Fibroblast of lung (primary cell): ENCODE measurements at regions not wholly inside any gene's neighbourhood (a gene's known extent, or its start where the extent isn't known, plus 50 kb on each side); places are given as distances from the start of the nearest gene placed in this dataset.

Experiments
- DNase-seq, 2 donors: peaks; one replicate each; pipeline versions ENCODE4 v3.0.0 to v3.0.0-alpha.2; 2010; ENCODE audit warnings: low read depth in 2 of 2
- H2AFZ ChIP-seq: 2 replicates; pipeline ENCODE4 v1.5.1; 2012; ENCODE audit warnings: low read length, control low read depth, inconsistent platforms
- H3K27ac ChIP-seq: 2 replicates; pipeline ENCODE4 v1.5.1; 2011; ENCODE audit warnings: low read length, control low read depth; ENCODE audit not compliant: insufficient read depth
- H3K27me3 ChIP-seq: 2 replicates; pipeline ENCODE4 v1.5.1; 2011; ENCODE audit warnings: mild to moderate bottlenecking, low read length; ENCODE audit not compliant: control insufficient read depth, insufficient read depth
- H3K36me3 ChIP-seq: 2 replicates; pipeline ENCODE4 v1.5.1; 2011; ENCODE audit warnings: low read length; ENCODE audit not compliant: control insufficient read depth, insufficient read depth
- H3K4me1 ChIP-seq: 2 replicates; pipeline ENCODE4 v1.5.1; 2011; ENCODE audit warnings: low read length; ENCODE audit not compliant: control insufficient read depth, insufficient read depth; ENCODE audit errors: extremely low read depth
- H3K4me2 ChIP-seq: 2 replicates; pipeline ENCODE4 v1.5.1; 2011; ENCODE audit warnings: low read length, control low read depth; ENCODE audit not compliant: insufficient read depth; ENCODE audit errors: extremely low read depth
- H3K4me3 ChIP-seq, 4 experiments: fragments of 200-600 bp in 1 of 4; sonication (generic) in 1 of 4; replicated peaks in 1 of 4; 2 replicates each; pipeline ENCODE4 v1.5.1; 2011 to 2016; ENCODE audit warnings: low read length in 4 of 4, low read depth in 3 of 4, mild to moderate bottlenecking in 3 of 4, control low read depth in 2 of 4, inconsistent platforms in 1 of 4, mixed read lengths in 1 of 4; ENCODE audit not compliant: insufficient read depth in 1 of 4; ENCODE audit errors: control extremely low read depth in 1 of 4
- H3K79me2 ChIP-seq: 2 replicates; pipeline ENCODE4 v1.5.1; 2012; ENCODE audit warnings: mild to moderate bottlenecking, low read length, inconsistent platforms; ENCODE audit not compliant: control insufficient read depth, insufficient read depth
- H3K9ac ChIP-seq: 2 replicates; pipeline ENCODE4 v1.5.1; 2011; ENCODE audit warnings: mild to moderate bottlenecking, low read length, control low read depth; ENCODE audit not compliant: insufficient read depth
- H3K9me3 ChIP-seq: 2 replicates; pipeline ENCODE4 v1.5.1; 2012; ENCODE audit warnings: low read depth, low read length; ENCODE audit not compliant: control insufficient read depth, insufficient read depth
- H4K20me1 ChIP-seq: 2 replicates; pipeline ENCODE4 v1.5.1; 2011; ENCODE audit warnings: low read length; ENCODE audit not compliant: control insufficient read depth, insufficient read depth; ENCODE audit errors: extremely low read depth
- CTCF ChIP-seq, 2 donors: IDR thresholded peaks in 1 of 2; conservative IDR thresholded peaks in 1 of 2; 1 replicate in 1 of 2; 2 replicates in 1 of 2; pipeline ENCODE4 v1.5.1; 2011 to 2012; ENCODE audit warnings: low read length in 2 of 2, control low read depth in 1 of 2, inconsistent platforms in 1 of 2, low read depth in 1 of 2, mild to moderate bottlenecking in 1 of 2
- EZH2 ChIP-seq: IDR thresholded peaks from 2 replicates; pipeline ENCODE4 v1.5.1; 2012; ENCODE audit warnings: low read length, control low read depth, mild to moderate bottlenecking; ENCODE audit errors: missing control alignments

- Histone ChIP-seq H3K4me3 (no peak overlapping the region), H3K9ac (no peak overlapping the region), H3K9me3 (no peaks in the 10 kb centered on the region), H3K79me2 (no peaks in the 10 kb centered on the region), H3K4me1 (no peaks in the 10 kb centered on the region), H3K27me3 (no peaks in the 10 kb centered on the region), H4K20me1 (no peaks in the 10 kb centered on the region), H3K4me2 (no peak overlapping the region), H3K36me3 (no peaks in the 10 kb centered on the region), H2AFZ (no peak overlapping the region), H3K27ac (no peak overlapping the region)
- no peak for DNase-seq
- TF ChIP-seq CTCF (conservative IDR thresholded peaks at IDR 0.05 in 1 of 2, IDR thresholded peaks at IDR 0.05 in 1 of 2; ENCODE audit: low read depth in 1 of 2, low read length in 2 of 2) (no peak), EZH2 (no peak)
These were observed 209.2 kb downstream of the ZNF326 start for GRCh38 chr1:90204023-90204590.

DNA sequence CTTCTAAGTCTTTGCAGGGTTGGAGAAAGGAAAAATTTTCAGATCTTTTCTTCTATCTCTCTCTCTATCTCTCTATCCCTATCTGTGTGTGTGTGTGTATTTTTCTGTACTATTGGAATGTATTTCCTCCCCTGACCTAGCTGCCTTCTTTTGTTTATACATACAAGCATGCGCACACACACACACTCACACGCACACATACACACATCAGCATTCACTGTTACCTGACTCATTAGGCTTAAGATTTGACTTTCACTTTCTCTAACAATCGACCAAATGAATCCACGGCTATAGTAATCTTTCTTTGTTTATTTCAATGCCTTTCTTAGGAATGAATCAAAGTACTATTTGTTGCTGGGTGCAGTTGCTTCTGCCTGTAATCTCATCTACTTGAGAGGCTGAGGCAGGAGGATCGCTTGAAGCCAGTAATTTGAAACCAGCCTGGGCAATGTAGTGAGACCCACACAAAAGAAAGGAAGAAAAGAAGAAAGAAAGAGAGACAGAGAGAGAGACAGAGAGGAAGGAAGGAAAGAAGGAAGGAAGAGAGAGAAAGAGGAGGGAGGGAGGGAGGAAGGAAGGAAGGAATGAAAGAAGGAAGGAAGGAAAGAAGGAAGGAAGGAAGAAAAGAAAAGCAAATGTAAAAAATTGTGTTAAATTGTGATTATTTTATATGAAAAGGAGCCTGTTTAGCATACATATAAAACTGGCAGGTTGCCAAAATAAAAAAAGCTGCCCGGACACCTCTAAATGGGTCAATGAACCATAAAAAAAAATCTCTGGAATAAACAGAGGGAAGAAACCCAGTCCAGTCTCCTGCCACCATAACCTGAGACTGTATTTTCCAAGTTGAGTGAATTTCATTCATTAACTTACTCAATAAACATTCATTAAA, 206.8 kb downstream of the ZNF326 start:
- Histone ChIP-seq H3K4me1 (no peaks in the 10 kb centered on the region), H3K27me3 (no peaks in the 10 kb centered on the region), H3K9me3 (no peaks in the 10 kb centered on the region), H3K9ac (no peak overlapping the region), H3K36me3 (no peaks in the 10 kb centered on the region), H3K4me3 (peak overlapping the region in 1 of 4 experiments; percentile 19), H2AFZ (no peak overlapping the region), H3K27ac (no peak overlapping the region), H3K4me2 (no peak overlapping the region), H3K79me2 (no peaks in the 10 kb centered on the region), H4K20me1 (no peaks in the 10 kb centered on the region)
- DNase-seq: peak; percentile 27 to 36
- TF ChIP-seq EZH2: no peak
- TF ChIP-seq CTCF (conservative IDR thresholded peaks at IDR 0.05 in 1 of 2, IDR thresholded peaks at IDR 0.05 in 1 of 2; ENCODE audit: low read depth in 1 of 2, low read length in 2 of 2): no peak

- no peak for TF ChIP-seq CTCF (conservative IDR thresholded peaks at IDR 0.05 in 1 of 2, IDR thresholded peaks at IDR 0.05 in 1 of 2; ENCODE audit: low read depth in 1 of 2, low read length in 2 of 2)
- TF ChIP-seq EZH2: no peak
- H3K27ac ChIP-seq: no peak overlapping the region
- no peak overlapping the region for H3K4me2 ChIP-seq
- no peak overlapping the region for H2AFZ ChIP-seq
- no peak overlapping the region for H3K4me3 ChIP-seq
- no peaks in the 10 kb centered on the region for H3K79me2 ChIP-seq
- H3K27me3 ChIP-seq: no peaks in the 10 kb centered on the region
- H3K36me3 ChIP-seq: no peaks in the 10 kb centered on the region
- H3K9ac ChIP-seq: no peak overlapping the region
- H4K20me1 ChIP-seq: no peaks in the 10 kb centered on the region
- no peaks in the 10 kb centered on the region for H3K4me1 ChIP-seq
- DNase-seq: no peak
- no peaks in the 10 kb centered on the region for H3K9me3 ChIP-seq
These were observed 205.8 kb downstream of the ZNF326 start for GRCh38 chr1:90200646-90201205.
